KG1 (cell line): ENCODE measurements at regions not wholly inside any gene's neighbourhood (a gene's known extent, or its start where the extent isn't known, plus 50 kb on each side); places are given as distances from the start of the nearest gene placed in this dataset.
"Not testable (repeated sequence)": the region's sequence is repeated elsewhere in the genome, so short reads cannot be mapped to it uniquely, and the experiment has no call there.

Experiments used
- DNase-seq: peaks from one replicate; lab custom pipeline; 2025; lab: John Stamatoyannopoulos, UW

- DNase-seq = no peak
These were observed 346.3 kb downstream of the VRK1 start for GRCh38 chr14:97143456-97143855.

- DNase-seq = not testable (repeated sequence)
These were observed 350.8 kb downstream of the VRK1 start for GRCh38 chr14:97148021-97148420.

- DNase-seq = no peak
These were observed 352.6 kb downstream of the VRK1 start for GRCh38 chr14:97149775-97150174.

- DNase-seq = no peak
These were observed 356.3 kb downstream of the VRK1 start for GRCh38 chr14:97153527-97153926.

GRCh38 chr14:97155320-97155719 is 358.1 kb downstream of the VRK1 start:
- no peak for DNase-seq

- DNase-seq = no peak
These were observed 358.6 kb downstream of the VRK1 start for GRCh38 chr14:97155814-97156213.

- DNase-seq = no peak
These were observed 359.5 kb downstream of the VRK1 start for GRCh38 chr14:97156705-97157104.

GRCh38 chr14:97158102-97158501 is 360.9 kb downstream of the VRK1 start:
- DNase-seq = no peak

- no peak for DNase-seq
These were observed 361.9 kb downstream of the VRK1 start for GRCh38 chr14:97159124-97159523.

- DNase-seq = no peak
These were observed 365.4 kb downstream of the VRK1 start for GRCh38 chr14:97162621-97163020.

- no peak for DNase-seq
These were observed 366.8 kb downstream of the VRK1 start for GRCh38 chr14:97164021-97164420.

GRCh38 chr14:97166497-97166896 is 369.3 kb downstream of the VRK1 start:
- no peak for DNase-seq

GRCh38 chr14:97167577-97167976 is 370.4 kb downstream of the VRK1 start:
- DNase-seq = not testable (repeated sequence)

GRCh38 chr14:97172644-97173043 is 375.5 kb downstream of the VRK1 start:
- no peak for DNase-seq

- DNase-seq = peak; percentile 45
These were observed 379.8 kb downstream of the VRK1 start for GRCh38 chr14:97177016-97177415.

- no peak for DNase-seq
These were observed 380.5 kb downstream of the VRK1 start for GRCh38 chr14:97177635-97178034.

- DNase-seq = no peak
These were observed 381.6 kb downstream of the VRK1 start for GRCh38 chr14:97178781-97179180.

- DNase-seq = no peak
These were observed 382.4 kb downstream of the VRK1 start for GRCh38 chr14:97179573-97179972.

- no peak for DNase-seq
These were observed 383.4 kb downstream of the VRK1 start for GRCh38 chr14:97180304-97181200.

- DNase-seq = no peak
These were observed 388.0 kb downstream of the VRK1 start for GRCh38 chr14:97185186-97185585.

GRCh38 chr14:97187916-97188315 is 390.7 kb downstream of the VRK1 start:
- no peak for DNase-seq

GRCh38 chr14:97196336-97196735 is 399.2 kb downstream of the VRK1 start:
- no peak for DNase-seq

GRCh38 chr14:97198813-97199212 is 401.6 kb downstream of the VRK1 start:
- no peak for DNase-seq

GRCh38 chr14:97200245-97200644 is 403.1 kb downstream of the VRK1 start:
- no peak for DNase-seq
